HCT116 (cell line): ENCODE measurements at regions not wholly inside any gene's neighbourhood (a gene's known extent, or its start where the extent isn't known, plus 50 kb on each side); places are given as distances from the start of the nearest gene placed in this dataset.
"Not testable (repeated sequence)": the region's sequence is repeated elsewhere in the genome, so short reads cannot be mapped to it uniquely, and the experiment has no call there.

Source experiments
- ATAC-seq: fragments of 200-7000 bp; cut with Tn5 transposase; 2 replicates; pipeline ENCODE4 v1.9.1; 2020; ENCODE audit warnings: mild to moderate bottlenecking, moderate library complexity
- BruUV-seq: library from RNA; stranded (reverse); fragments of 400-500 nt; replicated peaks from 2 replicates; lab custom pipeline; 2021; lab: Mats Ljungman, UMichigan
- CTCF ChIA-PET: fragments of 300-600 bp; sonication (Branson Sonifier 250); formaldehyde crosslinking; loops from one replicate; lab custom pipeline; 2021; ENCODE audit warnings: antibody characterized with exemption; lab: Charles Lee
- POLR2A ChIA-PET: fragments of 300-600, 350-600 bp; sonication (Branson Sonifier 250); formaldehyde crosslinking; loops from one replicate; lab custom pipeline; 2021; ENCODE audit warnings: antibody characterized with exemption; lab: Charles Lee
- RAD21 ChIA-PET, 2 experiments: fragments of 300-600 bp; sonication (Branson Sonifier 250); formaldehyde crosslinking; loops; one replicate each; lab custom pipeline; 2023; ENCODE audit warnings: low total read pairs in 2 of 2; ENCODE audit not compliant: uncharacterized antibody in 2 of 2, unreplicated experiment in 2 of 2, low non-redundant PET in 1 of 2; lab: Charles Lee
- DNase-seq: peaks from one replicate; pipeline ENCODE4 v3.0.0-alpha.2; 2010; ENCODE audit warnings: low read depth, low spot score
- H2AFZ ChIP-seq: fragments of 200-600 bp; shearing (Covaris generic), sonication (generic); 2 replicates; pipeline ENCODE4 v1.6.1; 2017; ENCODE audit warnings: low read depth, mixed run types, mixed read lengths, antibody characterized with exemption, low read length; ENCODE audit not compliant: poor library complexity, severe bottlenecking
- H3K27ac ChIP-seq: 2 replicates; pipeline ENCODE4 v1.5.1; 2012; ENCODE audit warnings: low read depth, low read length
- H3K27me3 ChIP-seq: fragments of 200-600 bp; sonication (generic); 2 replicates; pipeline ENCODE4 v1.6.1; 2016; ENCODE audit warnings: mixed run types, low read length, mixed read lengths; ENCODE audit not compliant: insufficient read depth
- H3K36me3 ChIP-seq, 2 experiments: fragments of 200-500 bp in 1 of 2; fragments of 200-600 bp in 1 of 2; sonication (Bioruptor generic) in 1 of 2; sonication (generic) in 1 of 2; 2 replicates each; pipeline versions ENCODE4 v1.5.1 to v1.6.1; 2014 to 2016; ENCODE audit warnings: low read length in 2 of 2, inconsistent platforms in 1 of 2, mixed read lengths in 1 of 2, mixed run types in 1 of 2; ENCODE audit not compliant: insufficient read depth in 2 of 2, control insufficient read depth in 1 of 2
- H3K4me1 ChIP-seq, 2 experiments: fragments of 200-600 bp in 1 of 2; sonication (generic) in 1 of 2; 2 replicates each; pipeline versions ENCODE4 v1.5.1 to v1.6.1; 2012 to 2017; ENCODE audit warnings: low read length in 2 of 2, inconsistent platforms in 1 of 2, mild to moderate bottlenecking in 1 of 2, mixed read lengths in 1 of 2, mixed run types in 1 of 2, moderate library complexity in 1 of 2; ENCODE audit not compliant: insufficient read depth in 2 of 2, control insufficient read depth in 1 of 2
- H3K4me2 ChIP-seq: fragments of 200-600 bp; sonication (generic); 2 replicates; pipeline ENCODE4 v1.6.1; 2017; ENCODE audit warnings: mixed run types, low read length, mixed read lengths
- H3K4me3 ChIP-seq, 2 experiments: fragments of 200-600 bp in 1 of 2; sonication (generic) in 1 of 2; replicated peaks in 1 of 2; 2 replicates each; pipeline ENCODE4 v1.5.1; 2011 to 2016; ENCODE audit warnings: low read length in 2 of 2, control low read depth in 1 of 2, low read depth in 1 of 2, mild to moderate bottlenecking in 1 of 2, mixed read lengths in 1 of 2, mixed run types in 1 of 2
- H3K79me2 ChIP-seq: fragments of 200-600 bp; sonication (generic); 2 replicates; pipeline ENCODE4 v1.6.1; 2017; ENCODE audit warnings: mild to moderate bottlenecking, mixed run types, low read length, moderate library complexity, mixed read lengths; ENCODE audit not compliant: insufficient read depth
- H3K9ac ChIP-seq: fragments of 200-600 bp; sonication (generic); 2 replicates; pipeline ENCODE4 v1.6.1; 2016; ENCODE audit warnings: low read length, mixed read lengths
- H3K9me2 ChIP-seq: fragments of 200-600 bp; sonication (generic), shearing (Covaris generic); 2 replicates; pipeline ENCODE4 v1.6.1; 2017; ENCODE audit warnings: mixed run types, mild to moderate bottlenecking, moderate library complexity; ENCODE audit not compliant: insufficient read depth
- H3K9me3 ChIP-seq, 2 experiments: fragments of 200-500 bp in 1 of 2; fragments of 200-600 bp in 1 of 2; sonication (Bioruptor generic) in 1 of 2; sonication (generic) in 1 of 2; 2 replicates each; pipeline ENCODE4 v1.6.1; 2014 to 2017; ENCODE audit warnings: low read length in 2 of 2, mixed read lengths in 2 of 2, inconsistent platforms in 1 of 2, low read depth in 1 of 2, mild to moderate bottlenecking in 1 of 2, mixed run types in 1 of 2, moderate library complexity in 1 of 2; ENCODE audit not compliant: control insufficient read depth in 1 of 2, insufficient read depth in 1 of 2
- H4K20me1 ChIP-seq: fragments of 200-600 bp; sonication (generic), shearing (Covaris generic); 2 replicates; pipeline ENCODE4 v1.6.1; 2017; ENCODE audit warnings: mixed run types, mild to moderate bottlenecking, moderate library complexity; ENCODE audit not compliant: insufficient read depth
- CEBPB ChIP-seq: IDR thresholded peaks from 2 replicates; pipeline ENCODE4 v1.6.1; 2012; ENCODE audit warnings: low read depth
- RAD21 ChIP-seq: IDR thresholded peaks from 2 replicates; pipeline ENCODE4 v1.6.1; 2012; ENCODE audit warnings: low read depth, mild to moderate bottlenecking
- intact Hi-C: fragments of 100-400 bp; cut with micrococcal nuclease; formaldehyde crosslinking; loops from 2 replicates; pipeline ENCODE4 v1.10.0; 2022
- TF ChIP-seq, protein P1 (sequence below), 3 experiments: fragments of 200-600 bp in 1 of 3; sonication (generic) in 1 of 3; IDR thresholded peaks in 2 of 3; conservative IDR thresholded peaks in 1 of 3; 2 replicates each; pipeline ENCODE4 v1.5.1; 2012 to 2017; ENCODE audit warnings: low read depth in 2 of 3, low read length in 2 of 3, antibody characterized with exemption in 1 of 3, borderline replicate concordance in 1 of 3, control low read depth in 1 of 3, mild to moderate bottlenecking in 1 of 3, mixed read lengths in 1 of 3, mixed run types in 1 of 3, moderate library complexity in 1 of 3; ENCODE audit not compliant: insufficient read depth in 1 of 3

DNA sequence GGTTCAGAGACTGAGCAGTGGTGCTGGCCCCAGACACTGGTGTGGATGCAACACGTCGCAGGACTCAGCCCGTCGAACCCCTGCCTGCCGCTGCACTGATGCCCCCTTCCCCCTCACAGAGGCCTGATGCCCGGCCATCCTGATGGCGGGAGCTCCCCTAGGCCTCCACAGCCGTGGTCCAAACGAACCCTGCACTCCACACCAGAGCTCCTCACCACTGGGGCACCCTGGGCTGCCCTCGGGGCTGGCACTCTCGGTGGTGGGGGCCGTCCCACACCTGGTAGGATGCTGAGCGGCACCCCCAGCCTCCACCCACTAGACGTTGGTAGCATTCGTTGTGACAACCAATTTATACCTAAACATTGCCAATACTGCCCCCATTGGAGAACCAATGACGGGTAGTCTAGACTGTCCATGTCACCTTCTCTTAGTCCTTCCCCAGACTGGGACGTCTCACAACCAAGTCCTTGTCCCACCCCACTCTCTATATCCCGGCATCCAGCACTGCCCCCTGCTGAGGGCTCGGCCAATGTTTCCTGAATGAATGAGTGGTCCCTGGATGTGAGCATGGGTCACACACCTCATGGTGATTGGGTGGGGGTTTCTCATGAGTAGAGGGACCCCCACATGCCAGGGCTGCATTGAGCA, 360.4 kb downstream of the SPATA31A7 start:
- H3K4me3 ChIP-seq, intact Hi-C loops, H3K27ac ChIP-seq, H3K36me3 ChIP-seq, H3K79me2 ChIP-seq, BruUV-seq, H3K9me2 ChIP-seq, POLR2A ChIA-PET, H2AFZ ChIP-seq, H4K20me1 ChIP-seq, H3K9me3 ChIP-seq, H3K4me1 ChIP-seq, RAD21 ChIA-PET, H3K9ac ChIP-seq, H3K27me3 ChIP-seq, CTCF ChIA-PET: not testable (repeated sequence)
- H3K4me2 ChIP-seq, result peak overlapping the region; percentile 19; the same call in 1 of the 2 replicates
- peak; percentile 62 for DNase-seq
- ATAC-seq, result peak; percentile 100
- TF ChIP-seq, protein P1, sequence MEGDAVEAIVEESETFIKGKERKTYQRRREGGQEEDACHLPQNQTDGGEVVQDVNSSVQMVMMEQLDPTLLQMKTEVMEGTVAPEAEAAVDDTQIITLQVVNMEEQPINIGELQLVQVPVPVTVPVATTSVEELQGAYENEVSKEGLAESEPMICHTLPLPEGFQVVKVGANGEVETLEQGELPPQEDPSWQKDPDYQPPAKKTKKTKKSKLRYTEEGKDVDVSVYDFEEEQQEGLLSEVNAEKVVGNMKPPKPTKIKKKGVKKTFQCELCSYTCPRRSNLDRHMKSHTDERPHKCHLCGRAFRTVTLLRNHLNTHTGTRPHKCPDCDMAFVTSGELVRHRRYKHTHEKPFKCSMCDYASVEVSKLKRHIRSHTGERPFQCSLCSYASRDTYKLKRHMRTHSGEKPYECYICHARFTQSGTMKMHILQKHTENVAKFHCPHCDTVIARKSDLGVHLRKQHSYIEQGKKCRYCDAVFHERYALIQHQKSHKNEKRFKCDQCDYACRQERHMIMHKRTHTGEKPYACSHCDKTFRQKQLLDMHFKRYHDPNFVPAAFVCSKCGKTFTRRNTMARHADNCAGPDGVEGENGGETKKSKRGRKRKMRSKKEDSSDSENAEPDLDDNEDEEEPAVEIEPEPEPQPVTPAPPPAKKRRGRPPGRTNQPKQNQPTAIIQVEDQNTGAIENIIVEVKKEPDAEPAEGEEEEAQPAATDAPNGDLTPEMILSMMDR (IDR thresholded peaks at IDR 0.05 in 2 of 3, conservative IDR thresholded peaks at IDR 0.05 in 1 of 3; ENCODE audit: borderline replicate concordance in 1 of 3, insufficient read depth in 1 of 3, low read depth in 2 of 3, low read length in 2 of 3), result peak in 2 of 3 experiments; percentile 16 to 38; a peak in 3 of 6 replicates
- TF ChIP-seq RAD21, result peak; percentile 28

DNA sequence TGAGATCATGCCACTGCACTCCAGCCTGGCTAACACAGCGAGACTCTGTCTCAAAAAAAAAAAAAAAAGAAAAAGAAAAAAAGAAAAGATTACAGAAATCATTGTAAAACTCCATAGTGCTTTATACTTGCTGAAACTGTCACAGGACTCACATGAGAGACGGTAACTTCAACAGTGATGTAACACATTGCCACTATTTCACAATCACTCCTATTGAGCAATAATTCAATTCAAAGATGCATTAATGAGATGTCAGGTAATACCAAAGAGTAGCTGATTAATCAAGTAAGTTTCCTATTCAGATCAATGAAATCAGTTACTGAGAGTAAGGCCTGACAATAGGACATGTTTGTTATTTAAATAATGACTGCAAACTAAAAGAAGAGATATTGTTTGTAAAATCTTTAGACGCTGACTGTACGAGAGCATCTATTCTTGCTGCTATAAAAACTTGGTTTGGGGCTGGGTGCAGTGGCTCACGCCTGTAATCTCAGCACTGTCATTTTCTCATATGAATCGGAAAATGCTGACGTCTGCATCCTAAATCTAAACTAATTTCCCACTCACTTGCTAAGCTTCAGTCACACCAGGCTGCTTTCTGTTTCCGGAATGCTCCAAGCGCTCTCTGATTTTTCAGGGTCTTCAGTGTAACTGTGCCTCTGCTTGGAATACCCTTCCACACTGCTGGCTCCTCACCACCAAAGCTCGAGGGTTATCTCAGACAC, 381.7 kb downstream of the SPATA31A7 start:
- CTCF ChIA-PET, DNase-seq: not testable (repeated sequence)

GRCh38 chr9:61572364-61572763, 382.5 kb downstream of the SPATA31A7 start:
- DNase-seq, RAD21 ChIA-PET, H3K9me2 ChIP-seq, H3K27me3 ChIP-seq, H4K20me1 ChIP-seq, ATAC-seq, H3K9ac ChIP-seq, BruUV-seq, CTCF ChIA-PET, H3K27ac ChIP-seq, H3K79me2 ChIP-seq, H2AFZ ChIP-seq, H3K36me3 ChIP-seq, H3K4me3 ChIP-seq, POLR2A ChIA-PET, H3K9me3 ChIP-seq, intact Hi-C loops, H3K4me1 ChIP-seq, H3K4me2 ChIP-seq: not testable (repeated sequence)

More for the DNA sequence above, 381.7 kb downstream of the SPATA31A7 start:
- H4K20me1 ChIP-seq, H3K4me3 ChIP-seq, H3K79me2 ChIP-seq, H3K27ac ChIP-seq, H3K27me3 ChIP-seq, POLR2A ChIA-PET, H2AFZ ChIP-seq, H3K4me1 ChIP-seq, BruUV-seq, H3K9me3 ChIP-seq, RAD21 ChIA-PET, H3K4me2 ChIP-seq, H3K9ac ChIP-seq, H3K9me2 ChIP-seq, ATAC-seq, intact Hi-C loops, H3K36me3 ChIP-seq: not testable (repeated sequence)
- TF ChIP-seq CEBPB, result 0 out of 2 replicates have a peak, but pooled peaks have one; percentile 27
